Muscle layer of colon (tissue), 2 donors: ENCODE measurements at regions not wholly inside any gene's neighbourhood (a gene's known extent, or its start where the extent isn't known, plus 50 kb on each side); places are given as distances from the start of the nearest gene placed in this dataset.
"Not testable (repeated sequence)": the region's sequence is repeated elsewhere in the genome, so short reads cannot be mapped to it uniquely, and the experiment has no call there.

ENCODE experiments used
- H3K27ac ChIP-seq: one replicate; pipeline ENCODE4 v1.7.0; 2013; ENCODE audit warnings: low read depth, mild to moderate bottlenecking, low read length, moderate library complexity
- H3K27me3 ChIP-seq, 2 donors: one replicate each; pipeline ENCODE4 v1.7.0; 2013; ENCODE audit warnings: low read length in 2 of 2, mild to moderate bottlenecking in 2 of 2; ENCODE audit not compliant: insufficient read depth in 2 of 2, control insufficient read depth in 1 of 2
- H3K36me3 ChIP-seq: one replicate; pipeline ENCODE4 v1.7.0; 2013; ENCODE audit warnings: mild to moderate bottlenecking, low read length; ENCODE audit not compliant: insufficient read depth
- H3K4me1 ChIP-seq: one replicate; pipeline ENCODE4 v1.7.0; 2013; ENCODE audit warnings: mild to moderate bottlenecking, low read length; ENCODE audit not compliant: insufficient read depth
- H3K4me3 ChIP-seq, 2 donors: one replicate each; pipeline ENCODE4 v1.7.0; 2013; ENCODE audit warnings: low read length in 2 of 2, low read depth in 1 of 2, mild to moderate bottlenecking in 1 of 2, moderate library complexity in 1 of 2
- H3K9ac ChIP-seq: one replicate; pipeline ENCODE4 v1.7.0; 2013; ENCODE audit warnings: low read length
- H3K9me3 ChIP-seq: one replicate; pipeline ENCODE4 v1.7.0; 2013; ENCODE audit warnings: mild to moderate bottlenecking, low read length
- donor health status: abdominal sarcoma.
- donor health status: Adenocarcinoma of cecum.

GRCh38 chr7:409339-410281 is 110.0 kb downstream of the PDGFA start:
- peaks cover 0 to 12% of the 10 kb centered on the region in 2 donors for H3K27me3 ChIP-seq
- no peaks in the 10 kb centered on the region for H3K4me1 ChIP-seq
- no peak overlapping the region for H3K27ac ChIP-seq
- no peaks in the 10 kb centered on the region for H3K36me3 ChIP-seq
- no peak overlapping the region for H3K9ac ChIP-seq
- no peaks in the 10 kb centered on the region for H3K9me3 ChIP-seq
- no peak overlapping the region for H3K4me3 ChIP-seq

- no peaks in the 10 kb centered on the region for H3K36me3 ChIP-seq
- no peak overlapping the region for H3K9ac ChIP-seq
- no peak overlapping the region for H3K27ac ChIP-seq
- H3K4me1 ChIP-seq: no peaks in the 10 kb centered on the region
- no peak overlapping the region for H3K4me3 ChIP-seq
- H3K9me3 ChIP-seq: no peaks in the 10 kb centered on the region
- peaks cover 0 to 12% of the 10 kb centered on the region in 2 donors for H3K27me3 ChIP-seq
Measured at GRCh38 chr7:410395-410910, 109.2 kb downstream of the PDGFA start.

- not testable (repeated sequence) for H3K9ac ChIP-seq, H3K4me1 ChIP-seq, H3K36me3 ChIP-seq, H3K4me3 ChIP-seq, H3K9me3 ChIP-seq, H3K27ac ChIP-seq
- peaks cover 0 to 12% of the 10 kb centered on the region in 2 donors for H3K27me3 ChIP-seq
Measured at GRCh38 chr7:411116-411515, 108.5 kb downstream of the PDGFA start.

GRCh38 chr7:411677-412312 is 107.9 kb downstream of the PDGFA start:
- Histone ChIP-seq H3K4me3 (no peak overlapping the region), H3K27ac (no peak overlapping the region), H3K9me3 (no peaks in the 10 kb centered on the region), H3K27me3 (peaks cover 0 to 12% of the 10 kb centered on the region in 2 donors), H3K4me1 (no peaks in the 10 kb centered on the region), H3K36me3 (no peaks in the 10 kb centered on the region), H3K9ac (no peak overlapping the region)

GRCh38 chr7:412313-412710 is 107.3 kb downstream of the PDGFA start:
- H3K4me1 ChIP-seq: no peaks in the 10 kb centered on the region
- peaks cover 0 to 12% of the 10 kb centered on the region in 2 donors for H3K27me3 ChIP-seq
- no peak overlapping the region for H3K27ac ChIP-seq
- no peaks in the 10 kb centered on the region for H3K9me3 ChIP-seq
- H3K4me3 ChIP-seq: no peak overlapping the region
- H3K9ac ChIP-seq: no peak overlapping the region
- H3K36me3 ChIP-seq: no peaks in the 10 kb centered on the region

GRCh38 chr7:414681-415560 is 104.7 kb downstream of the PDGFA start:
- no peak overlapping the region for H3K4me3 ChIP-seq
- no peak overlapping the region for H3K9ac ChIP-seq
- no peaks in the 10 kb centered on the region for H3K4me1 ChIP-seq
- no peaks in the 10 kb centered on the region for H3K9me3 ChIP-seq
- H3K27ac ChIP-seq: no peak overlapping the region
- H3K36me3 ChIP-seq: no peaks in the 10 kb centered on the region
- H3K27me3 ChIP-seq: peaks cover 0 to 5% of the 10 kb centered on the region in 2 donors

GRCh38 chr7:415646-416525 is 103.8 kb downstream of the PDGFA start:
- H3K27me3 ChIP-seq: no peaks in the 10 kb centered on the region
- H3K9ac ChIP-seq: no peak overlapping the region
- H3K27ac ChIP-seq: no peak overlapping the region
- H3K9me3 ChIP-seq: no peaks in the 10 kb centered on the region
- no peaks in the 10 kb centered on the region for H3K36me3 ChIP-seq
- no peaks in the 10 kb centered on the region for H3K4me1 ChIP-seq
- H3K4me3 ChIP-seq: no peak overlapping the region

GRCh38 chr7:416761-417624 is 102.7 kb downstream of the PDGFA start:
- no peak overlapping the region for H3K9ac ChIP-seq
- H3K4me3 ChIP-seq: no peak overlapping the region
- no peaks in the 10 kb centered on the region for H3K4me1 ChIP-seq
- no peaks in the 10 kb centered on the region for H3K36me3 ChIP-seq
- no peaks in the 10 kb centered on the region for H3K9me3 ChIP-seq
- peaks cover 0 to 4% of the 10 kb centered on the region in 2 donors for H3K27me3 ChIP-seq
- H3K27ac ChIP-seq: no peak overlapping the region

- no peaks in the 10 kb centered on the region for H3K36me3 ChIP-seq
- no peak overlapping the region for H3K9ac ChIP-seq
Measured at GRCh38 chr7:417625-417889, 102.1 kb downstream of the PDGFA start.

More at GRCh38 chr7:417625-417889, 102.1 kb downstream of the PDGFA start:
- Histone ChIP-seq H3K9me3 (no peaks in the 10 kb centered on the region), H3K4me1 (no peaks in the 10 kb centered on the region), H3K4me3 (no peak overlapping the region), H3K27ac (no peak overlapping the region), H3K27me3 (peaks cover 0 to 5% of the 10 kb centered on the region in 2 donors)
